MCF 10A (cell line): ENCODE measurements at regions not wholly inside any gene's neighbourhood (a gene's known extent, or its start where the extent isn't known, plus 50 kb on each side); places are given as distances from the start of the nearest gene placed in this dataset.

Experiments
- BruUV-seq: library from RNA; stranded (reverse); fragments of 400-500 nt; replicated peaks from 2 replicates; lab custom pipeline; 2021; lab: Mats Ljungman, UMichigan
- CTCF ChIA-PET: fragments of 300-600 bp; sonication (Branson Sonifier 250); formaldehyde crosslinking; extraction: SDS; loops from one replicate; lab custom pipeline; 2021; ENCODE audit warnings: antibody characterized with exemption, inconsistent platforms; lab: Yijun Ruan, JAX
- POLR2A ChIA-PET: fragments of 300-600, 350-650 bp; sonication (Branson Sonifier 250); formaldehyde crosslinking; extraction: SDS; loops from one replicate; lab custom pipeline; 2020; ENCODE audit warnings: antibody characterized with exemption, inconsistent platforms; lab: Yijun Ruan, JAX
- DNase-seq: peaks from one replicate; pipeline ENCODE4 v3.0.0-alpha.2; 2018; ENCODE audit not compliant: unreplicated experiment
- H3K27ac Mint-ChIP-seq: one replicate; pipeline ENCODE4 v1.8.0; 2022; ENCODE audit warnings: mild to moderate bottlenecking, low read depth, mixed read lengths; ENCODE audit not compliant: unreplicated experiment
- H3K27me3 Mint-ChIP-seq: one replicate; pipeline ENCODE4 v1.8.0; 2022; ENCODE audit warnings: mixed read lengths; ENCODE audit not compliant: insufficient read depth, unreplicated experiment
- H3K36me3 Mint-ChIP-seq: one replicate; pipeline ENCODE4 v1.8.0; 2022; ENCODE audit warnings: mild to moderate bottlenecking, moderate library complexity, mixed read lengths; ENCODE audit not compliant: insufficient read depth, unreplicated experiment
- H3K4me1 Mint-ChIP-seq: one replicate; pipeline ENCODE4 v1.8.0; 2022; ENCODE audit warnings: mixed read lengths; ENCODE audit not compliant: insufficient read depth, unreplicated experiment
- H3K4me3 Mint-ChIP-seq: one replicate; pipeline ENCODE4 v1.8.0; 2022; ENCODE audit warnings: mild to moderate bottlenecking, moderate library complexity, mixed read lengths; ENCODE audit not compliant: unreplicated experiment
- H3K9me3 Mint-ChIP-seq: one replicate; pipeline ENCODE4 v1.8.0; 2022; ENCODE audit warnings: mixed read lengths; ENCODE audit not compliant: unreplicated experiment
- CTCF ChIP-seq: fragments of 200-600 bp; IDR thresholded peaks from one replicate; pipeline ENCODE4 v1.8.0; 2022; ENCODE audit warnings: antibody characterized with exemption, mild to moderate bottlenecking; ENCODE audit not compliant: unreplicated experiment
- intact Hi-C: fragments of 100-400 bp; cut with micrococcal nuclease; formaldehyde crosslinking; loops from 2 replicates; pipeline ENCODE4 v1.14.1; 2022

GRCh38 chr20:57907131-57908000 is 197.6 kb upstream of the PMEPA1 start:
- DNase-seq: no peak
- intact Hi-C loops: no loop called here
- Mint-ChIP-seq H3K4me3 (no peak overlapping the region), H3K27ac (no peak overlapping the region), H3K4me1 (peaks cover 10% of the 10 kb centered on the region), H3K9me3 (no peaks in the 10 kb centered on the region), H3K27me3 (peaks cover 54% of the 10 kb centered on the region), H3K36me3 (no peaks in the 10 kb centered on the region)
- BruUV-seq: no TSS peak
- ChIA-PET POLR2A (no interaction called here), CTCF (interaction anchor here (0.6 to 2.2 kb wide), 6 partner anchors 10 to 288 kb away, joined by 3 to 7 read pairs (median 4); no protein-coding TSS in a partner anchor)
- no peak for TF ChIP-seq CTCF

- ChIA-PET POLR2A (interaction anchor here (0.6 to 0.7 kb wide), 2 partner anchors 14 to 193 kb away, joined by 3 read pairs; no protein-coding TSS in a partner anchor), CTCF (interaction anchor here (0.9 to 2.2 kb wide), 5 partner anchors 12 to 308 kb away, joined by 3 to 8 read pairs (median 3); no protein-coding TSS in a partner anchor)
- Mint-ChIP-seq H3K27me3 (peaks cover 50% of the 10 kb centered on the region), H3K9me3 (no peaks in the 10 kb centered on the region), H3K4me1 (peaks cover 13% of the 10 kb centered on the region), H3K4me3 (no peak overlapping the region), H3K27ac (no peak overlapping the region), H3K36me3 (no peaks in the 10 kb centered on the region)
- no peak for TF ChIP-seq CTCF
- no TSS peak for BruUV-seq
- intact Hi-C loops: no loop called here
- no peak for DNase-seq
Observed at GRCh38 chr20:57905448-57905847, 195.6 kb upstream of the PMEPA1 start.

GRCh38 chr20:57904314-57905105 is 194.7 kb upstream of the PMEPA1 start:
- no peak overlapping the region for H3K4me3 Mint-ChIP-seq
- ChIA-PET POLR2A (interaction anchor here (0.6 kb wide), 1 partner anchor 194 kb away, joined by 3 read pairs; no protein-coding TSS in a partner anchor), CTCF (interaction anchor here (0.7 to 2.2 kb wide), 3 partner anchors 13 to 251 kb away, joined by 3 to 8 read pairs (median 7); no protein-coding TSS in a partner anchor)
- H3K4me1 Mint-ChIP-seq: peaks cover 13% of the 10 kb centered on the region
- TF ChIP-seq CTCF: no peak
- peaks cover 51% of the 10 kb centered on the region for H3K27me3 Mint-ChIP-seq
- BruUV-seq: no TSS peak
- intact Hi-C loops: no loop called here
- H3K27ac Mint-ChIP-seq: no peak overlapping the region
- H3K36me3 Mint-ChIP-seq: no peaks in the 10 kb centered on the region
- H3K9me3 Mint-ChIP-seq: no peaks in the 10 kb centered on the region
- DNase-seq: no peak
